HL-60 (cell line): ENCODE measurements at regions not wholly inside any gene's neighbourhood (a gene's known extent, or its start where the extent isn't known, plus 50 kb on each side); places are given as distances from the start of the nearest gene placed in this dataset.
"Not testable (repeated sequence)": the region's sequence is repeated elsewhere in the genome, so short reads cannot be mapped to it uniquely, and the experiment has no call there.

Source experiments
- DNase-seq, 2 experiments: peaks; one replicate each; pipeline ENCODE4 v3.0.0-alpha.2; 2010 to 2020; ENCODE audit warnings: low read depth in 1 of 2, low spot score in 1 of 2
- H3K27ac ChIP-seq: fragments of 250-450 bp; sonication (Bioruptor Pico); replicated peaks from 2 replicates; pipeline ENCODE4 v1.5.1; 2020; ENCODE audit warnings: mild to moderate bottlenecking, moderate library complexity
- H3K27me3 ChIP-seq: fragments of 250-450 bp; sonication (Bioruptor Pico); 2 replicates; pipeline ENCODE4 v1.5.1; 2021; ENCODE audit warnings: mild to moderate bottlenecking, moderate library complexity; ENCODE audit not compliant: insufficient read depth, poor library complexity, severe bottlenecking
- H3K4me3 ChIP-seq: replicated peaks from 2 replicates; pipeline ENCODE4 v1.5.1; 2011; ENCODE audit warnings: mild to moderate bottlenecking, control low read depth, low read length; ENCODE audit not compliant: insufficient read depth
- CTCF ChIP-seq: IDR thresholded peaks from one replicate; pipeline ENCODE4 v1.5.1; 2011; ENCODE audit warnings: low read length, control low read depth, inconsistent platforms; ENCODE audit not compliant: insufficient read depth
- GABPA ChIP-seq: IDR thresholded peaks from 2 replicates; pipeline ENCODE4 v1.6.1; 2012; ENCODE audit warnings: low read depth
- POLR2AphosphoS5 ChIP-seq: IDR thresholded peaks from 2 replicates; pipeline ENCODE4 v1.6.1; 2012; ENCODE audit warnings: low read depth
- REST ChIP-seq: IDR thresholded peaks from 2 replicates; pipeline ENCODE4 v1.6.1; 2012; ENCODE audit warnings: low read depth; ENCODE audit not compliant: insufficient replicate concordance
- SPI1 ChIP-seq: IDR thresholded peaks from 2 replicates; pipeline ENCODE4 v1.6.1; 2012; ENCODE audit warnings: low read depth, mild to moderate bottlenecking, borderline replicate concordance

GRCh38 chr22:33126881-33127280 lies 68.7 kb upstream of the SYN3 start:
- Histone ChIP-seq H3K27me3 (no peaks in the 10 kb centered on the region), H3K4me3 (no peak overlapping the region), H3K27ac (no peak overlapping the region)
- DNase-seq = no peak
- no peak for TF ChIP-seq CTCF
- no peak for TF ChIP-seq REST
- TF ChIP-seq POLR2AphosphoS5 = no peak
- TF ChIP-seq GABPA = no peak
- TF ChIP-seq SPI1 = no peak

- no peak for TF ChIP-seq CTCF
- no peak for TF ChIP-seq SPI1
- TF ChIP-seq REST = no peak
- TF ChIP-seq POLR2AphosphoS5 = no peak
- TF ChIP-seq GABPA = no peak
- H3K27ac ChIP-seq = no peak overlapping the region
- DNase-seq = no peak
- no peaks in the 10 kb centered on the region for H3K27me3 ChIP-seq
- H3K4me3 ChIP-seq = no peak overlapping the region
Observed at GRCh38 chr22:33124471-33124870, 66.3 kb upstream of the SYN3 start.

GRCh38 chr22:33122439-33122838 lies 64.3 kb upstream of the SYN3 start:
- DNase-seq, H3K27me3 ChIP-seq, H3K27ac ChIP-seq, H3K4me3 ChIP-seq: not testable (repeated sequence)

GRCh38 chr22:33119044-33119443 lies 60.9 kb upstream of the SYN3 start:
- no peak overlapping the region for H3K4me3 ChIP-seq
- DNase-seq = no peak

More at GRCh38 chr22:33119044-33119443, 60.9 kb upstream of the SYN3 start:
- no peak overlapping the region for H3K27ac ChIP-seq
- no peaks in the 10 kb centered on the region for H3K27me3 ChIP-seq
- TF ChIP-seq REST = no peak
- TF ChIP-seq POLR2AphosphoS5 = no peak
- no peak for TF ChIP-seq CTCF
- TF ChIP-seq SPI1 = no peak
- no peak for TF ChIP-seq GABPA
